H1 (cell line): ENCODE measurements at regions not wholly inside any gene's neighbourhood (a gene's known extent, or its start where the extent isn't known, plus 50 kb on each side); places are given as distances from the start of the nearest gene placed in this dataset.

Experiments used
- MAFK ChIP-seq: IDR thresholded peaks from 2 replicates; pipeline ENCODE4 v1.6.1; 2012; ENCODE audit warnings: low read depth, mild to moderate bottlenecking, improper control_type of control experiment, low read length
- POLR2A ChIP-seq, 2 experiments: IDR thresholded peaks; 1 replicate in 1 of 2; 2 replicates in 1 of 2; pipeline ENCODE4 v1.6.1; 2011; ENCODE audit warnings: low read depth in 2 of 2, low read length in 2 of 2, mild to moderate bottlenecking in 2 of 2; ENCODE audit errors: control extremely low read depth in 1 of 2
- TF ChIP-seq, protein P1 (sequence below): fragments of 300-600 bp; sonication (generic); IDR thresholded peaks from 2 replicates; pipeline ENCODE4 v1.7.1; 2012; ENCODE audit warnings: low read length, moderate library complexity, mild to moderate bottlenecking, inconsistent platforms; ENCODE audit not compliant: insufficient replicate concordance

DNA sequence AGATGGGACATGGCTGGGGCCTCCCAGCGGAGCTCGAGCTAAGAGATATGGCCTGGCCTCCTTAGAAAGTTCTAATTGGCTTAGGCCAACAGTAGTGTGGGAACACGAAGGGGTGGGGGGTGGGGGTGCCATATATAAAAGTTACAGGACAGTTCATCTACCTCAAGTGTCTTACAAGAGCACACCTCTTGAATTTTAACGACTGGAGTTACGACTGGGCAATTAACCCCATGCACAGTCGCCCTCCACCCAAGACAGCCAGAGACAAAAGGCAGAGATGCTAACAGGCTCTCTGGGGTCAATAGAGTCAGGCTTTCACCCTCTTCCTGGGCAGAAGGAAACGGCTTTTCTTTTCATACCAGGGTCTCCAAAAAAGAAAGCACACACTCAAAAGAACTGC is 302.2 kb downstream of the BCOR start (continued):
- TF ChIP-seq, protein P1, sequence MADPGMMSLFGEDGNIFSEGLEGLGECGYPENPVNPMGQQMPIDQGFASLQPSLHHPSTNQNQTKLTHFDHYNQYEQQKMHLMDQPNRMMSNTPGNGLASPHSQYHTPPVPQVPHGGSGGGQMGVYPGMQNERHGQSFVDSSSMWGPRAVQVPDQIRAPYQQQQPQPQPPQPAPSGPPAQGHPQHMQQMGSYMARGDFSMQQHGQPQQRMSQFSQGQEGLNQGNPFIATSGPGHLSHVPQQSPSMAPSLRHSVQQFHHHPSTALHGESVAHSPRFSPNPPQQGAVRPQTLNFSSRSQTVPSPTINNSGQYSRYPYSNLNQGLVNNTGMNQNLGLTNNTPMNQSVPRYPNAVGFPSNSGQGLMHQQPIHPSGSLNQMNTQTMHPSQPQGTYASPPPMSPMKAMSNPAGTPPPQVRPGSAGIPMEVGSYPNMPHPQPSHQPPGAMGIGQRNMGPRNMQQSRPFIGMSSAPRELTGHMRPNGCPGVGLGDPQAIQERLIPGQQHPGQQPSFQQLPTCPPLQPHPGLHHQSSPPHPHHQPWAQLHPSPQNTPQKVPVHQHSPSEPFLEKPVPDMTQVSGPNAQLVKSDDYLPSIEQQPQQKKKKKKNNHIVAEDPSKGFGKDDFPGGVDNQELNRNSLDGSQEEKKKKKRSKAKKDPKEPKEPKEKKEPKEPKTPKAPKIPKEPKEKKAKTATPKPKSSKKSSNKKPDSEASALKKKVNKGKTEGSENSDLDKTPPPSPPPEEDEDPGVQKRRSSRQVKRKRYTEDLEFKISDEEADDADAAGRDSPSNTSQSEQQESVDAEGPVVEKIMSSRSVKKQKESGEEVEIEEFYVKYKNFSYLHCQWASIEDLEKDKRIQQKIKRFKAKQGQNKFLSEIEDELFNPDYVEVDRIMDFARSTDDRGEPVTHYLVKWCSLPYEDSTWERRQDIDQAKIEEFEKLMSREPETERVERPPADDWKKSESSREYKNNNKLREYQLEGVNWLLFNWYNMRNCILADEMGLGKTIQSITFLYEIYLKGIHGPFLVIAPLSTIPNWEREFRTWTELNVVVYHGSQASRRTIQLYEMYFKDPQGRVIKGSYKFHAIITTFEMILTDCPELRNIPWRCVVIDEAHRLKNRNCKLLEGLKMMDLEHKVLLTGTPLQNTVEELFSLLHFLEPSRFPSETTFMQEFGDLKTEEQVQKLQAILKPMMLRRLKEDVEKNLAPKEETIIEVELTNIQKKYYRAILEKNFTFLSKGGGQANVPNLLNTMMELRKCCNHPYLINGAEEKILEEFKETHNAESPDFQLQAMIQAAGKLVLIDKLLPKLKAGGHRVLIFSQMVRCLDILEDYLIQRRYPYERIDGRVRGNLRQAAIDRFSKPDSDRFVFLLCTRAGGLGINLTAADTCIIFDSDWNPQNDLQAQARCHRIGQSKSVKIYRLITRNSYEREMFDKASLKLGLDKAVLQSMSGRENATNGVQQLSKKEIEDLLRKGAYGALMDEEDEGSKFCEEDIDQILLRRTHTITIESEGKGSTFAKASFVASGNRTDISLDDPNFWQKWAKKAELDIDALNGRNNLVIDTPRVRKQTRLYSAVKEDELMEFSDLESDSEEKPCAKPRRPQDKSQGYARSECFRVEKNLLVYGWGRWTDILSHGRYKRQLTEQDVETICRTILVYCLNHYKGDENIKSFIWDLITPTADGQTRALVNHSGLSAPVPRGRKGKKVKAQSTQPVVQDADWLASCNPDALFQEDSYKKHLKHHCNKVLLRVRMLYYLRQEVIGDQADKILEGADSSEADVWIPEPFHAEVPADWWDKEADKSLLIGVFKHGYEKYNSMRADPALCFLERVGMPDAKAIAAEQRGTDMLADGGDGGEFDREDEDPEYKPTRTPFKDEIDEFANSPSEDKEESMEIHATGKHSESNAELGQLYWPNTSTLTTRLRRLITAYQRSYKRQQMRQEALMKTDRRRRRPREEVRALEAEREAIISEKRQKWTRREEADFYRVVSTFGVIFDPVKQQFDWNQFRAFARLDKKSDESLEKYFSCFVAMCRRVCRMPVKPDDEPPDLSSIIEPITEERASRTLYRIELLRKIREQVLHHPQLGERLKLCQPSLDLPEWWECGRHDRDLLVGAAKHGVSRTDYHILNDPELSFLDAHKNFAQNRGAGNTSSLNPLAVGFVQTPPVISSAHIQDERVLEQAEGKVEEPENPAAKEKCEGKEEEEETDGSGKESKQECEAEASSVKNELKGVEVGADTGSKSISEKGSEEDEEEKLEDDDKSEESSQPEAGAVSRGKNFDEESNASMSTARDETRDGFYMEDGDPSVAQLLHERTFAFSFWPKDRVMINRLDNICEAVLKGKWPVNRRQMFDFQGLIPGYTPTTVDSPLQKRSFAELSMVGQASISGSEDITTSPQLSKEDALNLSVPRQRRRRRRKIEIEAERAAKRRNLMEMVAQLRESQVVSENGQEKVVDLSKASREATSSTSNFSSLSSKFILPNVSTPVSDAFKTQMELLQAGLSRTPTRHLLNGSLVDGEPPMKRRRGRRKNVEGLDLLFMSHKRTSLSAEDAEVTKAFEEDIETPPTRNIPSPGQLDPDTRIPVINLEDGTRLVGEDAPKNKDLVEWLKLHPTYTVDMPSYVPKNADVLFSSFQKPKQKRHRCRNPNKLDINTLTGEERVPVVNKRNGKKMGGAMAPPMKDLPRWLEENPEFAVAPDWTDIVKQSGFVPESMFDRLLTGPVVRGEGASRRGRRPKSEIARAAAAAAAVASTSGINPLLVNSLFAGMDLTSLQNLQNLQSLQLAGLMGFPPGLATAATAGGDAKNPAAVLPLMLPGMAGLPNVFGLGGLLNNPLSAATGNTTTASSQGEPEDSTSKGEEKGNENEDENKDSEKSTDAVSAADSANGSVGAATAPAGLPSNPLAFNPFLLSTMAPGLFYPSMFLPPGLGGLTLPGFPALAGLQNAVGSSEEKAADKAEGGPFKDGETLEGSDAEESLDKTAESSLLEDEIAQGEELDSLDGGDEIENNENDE = no peak
- TF ChIP-seq MAFK = no peak
- no peak for TF ChIP-seq POLR2A (IDR thresholded peaks at IDR 0.05; ENCODE audit: control extremely low read depth in 1 of 2, low read depth in 2 of 2, low read length in 2 of 2)
